ENCODE measurements at regions not wholly inside any gene's neighbourhood (a gene's known extent, or its start where the extent isn't known, plus 50 kb on each side); places are given as distances from the start of the nearest gene placed in this dataset.

DNA sequence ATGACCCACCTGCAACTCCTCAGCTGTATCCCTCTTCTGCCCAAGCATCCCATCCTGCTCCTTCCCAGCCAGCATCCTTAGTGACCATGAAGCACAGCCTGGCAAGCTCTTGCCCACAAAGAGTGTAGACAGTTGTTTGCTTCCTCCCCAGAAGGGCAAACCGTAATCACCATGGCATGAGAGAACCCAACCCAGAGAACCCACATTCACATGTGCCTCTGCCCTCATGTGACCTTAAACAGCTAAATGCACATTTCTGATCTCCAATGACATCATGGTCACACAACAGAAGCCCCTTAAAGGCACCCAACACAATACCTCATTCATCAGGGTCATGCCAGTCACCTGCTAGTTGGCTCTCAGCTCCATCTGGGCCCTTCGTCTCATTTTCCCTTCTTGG lies 162.8 kb upstream of the CDYL start:
- no peak for DNase-seq

DNA sequence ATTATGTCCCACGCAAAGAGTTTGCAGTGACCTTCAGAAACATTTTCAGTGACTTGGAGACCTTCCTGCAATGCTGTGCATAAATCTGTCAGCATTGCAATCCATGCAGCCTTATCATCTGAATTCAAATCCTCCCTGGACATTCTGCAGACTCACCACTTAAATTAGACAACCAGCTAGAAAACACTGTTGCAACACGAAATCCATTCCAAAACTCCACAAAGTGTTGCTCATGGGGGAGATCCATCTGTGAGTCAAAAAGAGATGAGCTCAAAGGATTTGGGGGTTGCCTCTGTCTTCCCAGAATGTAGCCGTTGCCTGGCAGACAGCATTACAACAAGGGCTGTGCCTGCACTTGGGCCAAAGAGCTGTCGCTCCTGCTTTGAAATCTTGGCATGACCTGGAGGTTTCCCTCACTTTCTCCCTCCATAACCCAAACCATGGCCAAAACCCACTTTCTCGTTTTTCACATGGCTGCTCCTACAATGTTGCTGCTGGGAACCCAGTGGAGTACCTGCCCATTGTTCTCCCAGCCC lies 163.5 kb upstream of the CDYL start:
- no peak for DNase-seq

DNA sequence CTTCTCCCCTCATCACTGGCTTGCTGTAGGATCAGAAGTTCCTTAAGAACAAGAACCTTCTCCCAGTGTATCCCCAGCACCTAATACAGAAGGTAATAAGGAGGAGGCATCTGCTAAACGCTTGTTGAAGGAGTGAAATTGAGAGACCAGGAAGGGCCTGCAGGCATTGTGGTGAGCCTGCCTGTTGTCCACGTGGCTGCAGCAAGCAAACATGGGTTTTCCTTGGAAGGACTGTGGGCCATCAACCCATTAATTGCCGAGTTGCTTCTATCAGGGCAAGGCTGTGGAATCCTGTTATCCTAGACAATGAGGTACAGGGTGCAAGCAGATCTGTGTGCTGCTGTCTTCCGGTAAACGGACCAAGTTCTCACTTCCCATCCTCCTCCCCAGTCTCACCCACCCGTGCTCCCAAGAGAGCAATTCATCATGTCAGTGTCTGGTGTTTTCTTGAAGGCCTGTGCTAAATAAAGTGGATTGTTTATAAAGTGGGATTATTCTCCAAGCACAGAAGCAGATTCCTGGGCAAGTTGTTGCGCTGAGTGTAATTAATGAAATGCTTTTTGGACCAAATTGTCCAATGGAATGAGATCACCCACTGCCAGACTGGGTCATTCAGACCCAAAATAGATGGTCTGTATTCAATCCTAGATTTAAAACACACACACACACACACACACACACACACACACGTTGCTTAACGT lies 164.6 kb upstream of the CDYL start:
- DNase-seq = no peak

DNA sequence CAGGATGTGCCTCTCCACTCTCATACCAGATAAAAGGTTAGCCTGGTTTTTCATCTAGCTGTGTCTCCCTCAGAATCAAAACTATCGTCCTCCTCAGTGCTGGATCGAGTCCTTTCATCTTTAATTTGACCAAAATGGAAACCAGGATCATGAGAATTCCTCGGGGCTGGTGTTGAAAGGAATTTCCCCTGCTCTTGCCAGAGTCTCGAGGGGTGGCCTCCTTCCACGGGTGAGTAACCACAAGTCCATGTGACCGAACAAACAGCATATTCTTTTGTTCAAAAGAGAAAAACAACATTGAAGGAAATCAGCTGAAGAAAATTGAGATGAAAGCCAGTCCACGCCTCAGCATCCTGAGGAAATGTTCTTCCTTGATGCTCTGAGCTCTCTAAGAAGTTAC lies 165.9 kb upstream of the CDYL start:
- DNase-seq = no peak

DNA sequence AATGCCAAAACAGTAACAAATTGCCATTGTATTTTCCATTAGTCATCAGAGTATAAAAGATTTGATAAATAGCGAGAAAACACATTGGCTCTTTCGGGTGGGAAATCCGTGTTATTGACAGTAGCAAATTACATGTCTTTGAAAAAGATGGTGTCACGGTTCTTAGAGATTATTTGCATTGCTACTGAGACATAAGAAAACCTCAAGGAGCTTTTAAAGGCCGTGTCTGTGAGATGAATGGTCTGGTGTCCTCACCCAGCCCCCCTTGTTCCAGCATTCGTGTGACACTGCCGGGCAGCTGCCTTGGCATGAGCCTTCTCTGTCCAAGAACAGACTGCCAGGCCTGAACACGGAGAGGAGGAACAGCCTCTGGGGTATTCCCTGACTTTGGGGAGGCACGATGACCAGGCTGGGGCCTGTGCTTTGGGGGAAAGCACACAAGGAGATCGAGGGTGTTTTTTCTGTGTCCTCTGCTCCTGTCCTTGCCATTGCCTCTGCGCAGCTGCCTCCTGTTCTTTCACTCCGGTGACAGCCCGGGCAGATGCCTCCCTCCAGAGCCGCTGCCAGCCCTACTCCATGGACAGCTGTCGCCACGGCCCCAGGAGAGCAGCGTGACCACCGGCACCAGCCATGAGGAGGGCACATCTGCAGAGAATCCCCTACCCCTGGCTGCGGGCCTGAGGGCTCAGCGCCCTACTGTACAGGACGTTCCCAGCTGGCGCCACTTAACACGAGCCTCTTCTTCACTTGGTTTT lies 167.7 kb upstream of the CDYL start:
- no peak for DNase-seq

DNA sequence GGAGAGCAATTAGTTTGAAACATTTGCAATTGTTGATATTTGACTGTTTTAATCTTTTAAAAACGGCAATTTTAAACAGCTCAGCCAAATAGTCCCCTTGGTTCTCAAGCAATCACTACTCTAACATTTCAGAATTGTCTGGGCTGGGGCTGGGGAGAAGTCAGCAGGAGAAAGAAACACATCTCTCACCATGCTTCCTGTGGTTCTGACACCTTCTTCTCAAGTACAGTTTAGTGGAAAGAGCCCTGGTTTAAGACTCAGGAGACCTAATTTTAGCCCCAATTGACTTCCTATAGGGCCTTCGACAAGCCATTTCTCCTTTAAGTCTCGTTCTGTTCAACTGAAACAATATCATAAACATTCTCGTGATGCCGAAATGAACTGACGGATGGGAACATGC lies 168.4 kb upstream of the CDYL start:
- no peak for DNase-seq

DNA sequence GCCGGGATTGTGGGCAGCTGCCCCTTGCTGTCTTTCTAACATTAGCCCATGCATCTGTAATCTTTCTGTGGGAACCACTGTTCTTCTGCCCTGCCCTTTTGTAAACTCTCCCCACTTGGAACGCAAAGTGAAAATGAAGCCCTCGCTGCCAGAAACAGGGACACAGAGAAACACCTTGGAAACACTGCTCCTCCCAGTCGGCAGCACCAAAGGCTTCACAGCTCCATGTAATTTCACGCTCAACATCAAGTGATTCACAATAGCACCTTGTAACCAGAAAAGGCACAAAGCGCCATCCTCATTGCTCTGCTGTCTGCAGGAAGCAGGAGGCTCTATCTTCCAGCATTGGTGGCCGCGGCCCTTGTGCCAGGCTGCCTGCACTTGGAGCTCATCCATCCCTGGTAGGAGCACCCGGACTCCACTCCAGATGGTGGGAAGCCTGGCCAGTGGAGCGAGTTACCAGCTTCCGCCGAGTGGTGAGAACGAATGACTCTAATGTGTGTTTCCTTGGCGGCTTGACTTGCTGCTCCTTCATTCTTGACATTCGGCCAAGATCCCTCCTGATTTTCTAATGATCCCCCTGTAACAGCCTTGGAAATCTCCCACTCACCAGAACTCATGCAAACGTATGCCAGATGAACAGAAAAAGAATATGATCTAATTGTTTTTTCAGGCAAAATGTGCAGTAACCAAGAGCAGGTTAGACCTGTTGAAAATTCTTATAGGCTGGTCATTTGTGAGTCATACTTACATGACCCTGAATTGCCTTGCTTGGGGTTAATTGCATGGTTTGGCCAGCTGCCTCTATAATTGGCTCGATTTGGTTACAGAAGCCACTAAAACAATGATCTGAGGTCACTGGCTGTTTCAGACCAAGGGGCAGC lies 169.1 kb upstream of the CDYL start:
- no peak for DNase-seq

DNA sequence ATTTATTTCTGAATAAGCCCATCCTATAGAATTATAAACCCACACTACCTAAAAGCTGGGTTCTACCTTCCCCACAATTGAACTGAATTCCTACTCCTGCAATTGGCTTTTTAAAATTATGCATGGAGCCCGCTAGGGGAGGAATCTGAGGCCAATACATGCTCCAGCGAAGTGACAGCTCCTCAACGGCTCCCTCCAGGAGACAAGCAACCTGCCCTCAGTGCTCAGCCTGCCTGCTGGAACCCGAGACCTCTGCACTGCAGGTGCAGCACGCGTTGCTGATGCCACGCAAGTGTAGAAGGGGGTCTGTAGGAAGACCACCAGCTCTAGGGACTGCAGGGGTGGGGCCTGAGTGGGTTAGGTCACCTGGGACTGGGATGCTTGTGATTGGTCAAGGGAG lies 170.2 kb upstream of the CDYL start:
- DNase-seq = no peak

DNA sequence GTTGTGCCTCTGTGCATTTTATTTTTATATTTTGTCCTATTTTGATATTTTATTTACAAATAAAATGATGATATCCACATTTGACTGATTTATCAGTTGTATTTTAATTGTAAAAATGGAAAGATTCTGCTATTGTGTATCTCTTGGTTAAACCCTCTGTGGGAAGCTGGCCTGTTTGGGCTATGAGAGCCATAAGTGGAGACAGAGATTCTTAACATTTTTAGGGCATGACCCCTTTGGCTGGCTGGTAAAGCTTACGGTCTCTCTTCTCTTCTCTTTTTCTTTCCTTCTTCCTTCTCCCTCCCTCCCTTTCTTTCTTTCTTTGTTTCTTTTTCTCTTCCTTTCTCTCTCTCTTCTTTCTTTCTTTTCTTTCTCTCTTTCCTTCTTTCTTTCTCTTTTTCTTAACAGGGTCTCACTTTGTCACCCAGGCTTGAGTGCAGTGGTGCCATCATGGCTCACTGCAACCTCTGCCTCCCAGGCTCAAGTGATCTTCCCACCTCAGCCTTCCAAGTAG lies 172.3 kb upstream of the CDYL start:
- no peak for DNase-seq

DNA sequence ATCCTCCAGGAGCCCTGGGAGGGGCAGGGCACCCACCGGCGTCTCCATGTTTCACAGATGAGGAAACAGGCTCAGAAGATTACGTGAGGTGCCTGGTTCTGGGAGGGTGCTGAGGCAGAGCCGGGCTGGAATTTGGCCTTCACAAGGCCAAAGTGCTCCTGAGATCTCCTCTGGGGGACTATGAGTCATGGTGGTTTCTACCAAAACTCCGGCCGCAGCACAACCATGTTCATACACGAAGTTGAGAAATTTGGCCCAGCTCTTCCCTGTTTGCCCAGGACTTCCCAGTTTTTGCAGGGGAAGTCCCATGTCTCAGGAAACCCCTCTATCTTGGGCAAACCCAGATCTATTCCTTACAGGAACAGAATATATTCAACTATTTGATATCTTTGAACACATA lies 172.9 kb upstream of the CDYL start:
- DNase-seq = no peak

DNA sequence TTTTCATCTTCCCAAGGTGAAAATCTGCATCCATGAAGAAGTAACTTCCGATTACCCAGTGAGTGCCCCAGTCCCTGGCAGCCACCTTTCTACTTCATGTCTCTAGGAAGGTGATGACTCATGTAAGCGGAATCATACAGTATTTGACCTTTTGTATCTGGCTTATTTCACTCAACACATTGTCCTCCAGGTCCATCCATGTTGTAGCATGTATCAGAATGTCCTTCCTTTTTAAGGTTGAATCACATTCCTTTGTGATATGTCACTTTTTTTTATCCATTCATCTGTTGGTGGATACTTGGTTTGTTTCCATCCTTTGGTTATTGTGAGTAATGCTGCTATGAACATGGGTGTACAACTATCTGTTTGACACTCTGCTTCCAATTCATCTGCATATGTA lies 176.3 kb upstream of the CDYL start:
- no peak for DNase-seq

DNA sequence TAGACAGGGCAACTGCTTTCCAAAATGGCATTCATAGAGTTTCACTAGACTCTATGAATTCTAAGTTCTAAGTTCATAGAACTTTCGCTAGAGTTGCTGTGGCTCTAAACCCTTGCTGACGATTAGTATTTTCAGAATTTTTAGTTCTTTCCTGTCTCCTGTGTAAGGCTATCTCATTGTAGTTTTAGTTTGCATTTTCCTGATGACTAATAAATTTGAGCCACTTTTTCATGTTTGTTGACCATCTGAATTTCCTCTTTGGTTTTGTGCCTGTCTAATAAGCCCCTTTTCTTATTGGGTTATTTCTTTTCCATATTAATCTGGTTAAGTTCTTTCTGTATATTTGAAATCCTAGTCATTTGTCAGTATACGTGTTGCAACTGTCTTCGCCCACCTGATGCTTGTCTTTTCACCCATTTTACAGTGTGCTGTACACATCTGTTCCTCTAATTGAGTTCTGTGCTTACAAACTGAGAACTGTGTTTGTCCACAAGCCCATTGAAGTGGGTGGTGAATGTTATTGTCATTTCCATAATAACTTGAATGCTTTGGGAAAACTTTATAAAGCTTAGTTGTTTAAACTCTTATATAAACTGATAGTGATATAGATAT lies 177.7 kb upstream of the CDYL start:
- DNase-seq = no peak

DNA sequence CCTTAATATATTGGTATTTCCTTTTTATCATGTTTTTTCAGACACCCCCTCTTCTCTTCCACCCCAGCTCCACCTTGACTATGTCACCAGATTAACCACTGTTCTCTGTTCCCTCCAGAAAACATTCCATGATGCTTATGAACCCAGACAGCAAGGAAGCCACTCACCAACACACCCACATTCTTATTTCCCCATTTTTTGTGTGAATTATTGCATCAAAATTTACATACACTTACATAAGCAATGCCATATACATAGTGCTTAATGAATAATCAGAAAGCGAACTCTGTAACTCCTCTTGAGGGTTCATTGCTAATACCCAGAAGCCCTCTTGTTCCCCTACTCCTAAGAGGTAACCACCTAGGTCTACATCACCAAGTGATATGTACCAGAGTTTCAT lies 182.3 kb upstream of the CDYL start:
- DNase-seq = no peak

DNA sequence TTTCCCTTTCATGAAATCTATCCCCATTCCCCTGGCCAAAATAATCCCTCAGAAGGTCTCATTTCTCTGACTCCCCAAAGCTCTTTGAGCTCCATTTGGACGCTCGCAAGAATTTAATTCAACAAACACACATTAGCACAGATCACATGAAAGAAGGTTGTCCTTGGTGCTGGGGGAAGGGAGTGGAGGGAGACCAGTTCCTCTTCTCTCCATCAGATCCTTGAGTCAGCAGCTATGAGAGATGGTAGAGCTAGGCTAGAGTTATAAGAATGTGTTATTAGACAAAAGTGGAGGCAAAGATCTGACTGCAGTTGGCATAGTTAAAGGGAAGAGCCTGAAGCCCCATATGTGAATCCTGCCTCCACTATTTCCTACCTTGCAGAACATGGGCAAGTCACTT lies 184.2 kb upstream of the CDYL start:
- no peak for DNase-seq

DNA sequence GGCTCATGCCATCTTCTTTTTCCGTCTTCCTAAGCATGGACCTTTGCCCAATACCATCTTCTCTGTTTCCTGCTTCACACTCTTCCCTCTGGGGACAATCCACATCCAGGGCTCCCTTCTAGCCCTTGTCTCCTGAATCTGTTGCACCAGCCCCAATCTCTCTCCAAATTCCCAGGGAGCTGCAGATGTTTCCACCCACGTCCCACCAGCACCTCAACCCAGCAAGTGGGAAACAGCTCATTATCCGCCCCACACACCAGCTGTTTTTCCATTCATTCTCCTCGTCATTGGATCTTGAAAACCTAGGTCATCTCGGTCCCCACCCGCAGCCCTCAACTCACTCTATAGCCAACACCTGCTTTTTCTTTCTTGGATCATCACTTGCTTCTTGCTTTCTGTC lies 185.0 kb upstream of the CDYL start:
- no peak for DNase-seq

DNA sequence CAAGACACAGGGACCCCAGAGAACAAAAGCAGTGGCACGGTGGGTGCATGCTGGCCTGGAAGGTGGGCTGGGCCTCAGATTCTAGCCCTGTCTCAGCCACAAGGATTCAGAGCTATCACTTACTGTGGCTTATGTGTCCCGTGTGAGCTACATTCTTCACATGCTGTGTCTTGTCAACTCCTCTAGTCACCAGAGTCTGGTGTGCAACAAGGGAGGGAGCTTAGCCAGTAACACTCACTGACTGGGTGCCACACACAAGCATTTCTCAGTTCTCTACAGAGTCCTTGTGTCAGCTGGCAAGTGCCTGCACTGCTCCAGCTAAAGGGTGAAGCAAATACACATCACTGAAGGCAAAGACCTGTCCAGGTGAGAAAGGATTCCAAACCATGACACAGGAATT lies 186.9 kb upstream of the CDYL start:
- no peak for DNase-seq

DNA sequence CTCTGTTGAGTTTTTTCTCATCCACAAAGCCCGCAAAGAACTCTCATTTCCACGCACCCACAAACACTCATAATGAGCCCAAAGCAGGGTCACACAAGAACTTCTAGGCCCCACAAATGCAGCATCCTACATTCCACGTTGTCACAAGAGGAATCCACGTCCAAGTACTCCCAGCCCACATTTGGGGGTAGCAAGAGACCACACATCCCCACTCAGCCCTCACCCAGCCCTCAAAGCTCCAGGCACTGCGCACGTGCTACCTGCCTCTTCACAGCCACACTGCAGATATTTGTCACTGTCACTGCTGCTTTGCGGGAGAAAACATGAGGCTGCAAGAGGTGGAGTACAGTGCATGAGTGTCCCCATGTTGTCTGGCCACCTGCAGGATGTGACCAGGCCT lies 187.6 kb upstream of the CDYL start:
- DNase-seq = no peak

DNA sequence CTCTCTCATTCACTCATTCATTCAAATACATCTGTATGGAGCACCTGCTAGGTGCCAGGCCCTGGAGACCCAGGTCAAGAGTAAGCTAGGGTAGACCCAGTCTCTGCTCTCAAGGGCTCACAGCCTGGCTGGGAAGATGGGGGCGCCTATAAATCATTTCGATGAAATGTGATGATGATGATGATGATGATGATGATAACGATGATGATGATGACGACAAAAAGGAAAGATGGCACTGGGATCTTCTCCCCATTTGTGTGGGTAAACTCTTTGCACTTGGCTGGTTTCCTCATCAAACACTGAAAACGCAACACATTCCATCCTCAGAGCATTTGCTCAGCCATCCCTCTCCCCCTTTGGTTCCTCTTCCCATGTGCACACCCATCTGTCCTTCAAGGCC lies 188.0 kb upstream of the CDYL start:
- no peak for DNase-seq

DNA sequence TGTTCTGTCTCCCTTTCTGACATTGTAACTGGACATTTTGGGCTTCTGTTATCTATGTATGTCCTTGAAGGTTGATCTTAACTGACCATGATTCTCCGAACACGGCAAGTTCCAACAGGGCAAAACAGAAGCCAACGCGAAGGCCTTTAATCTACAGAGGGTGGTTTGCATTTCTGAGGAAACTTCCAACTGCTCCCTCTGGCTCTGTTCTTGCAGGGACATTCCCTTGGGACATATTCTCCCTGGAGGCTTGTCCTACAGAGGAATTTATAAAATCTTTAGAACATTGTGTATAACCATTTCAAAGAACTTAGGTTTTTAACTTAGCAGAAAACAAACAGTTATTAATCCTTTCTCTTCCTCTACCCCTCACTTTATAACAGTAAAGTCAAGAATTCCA lies 189.0 kb upstream of the CDYL start:
- no peak for DNase-seq

DNA sequence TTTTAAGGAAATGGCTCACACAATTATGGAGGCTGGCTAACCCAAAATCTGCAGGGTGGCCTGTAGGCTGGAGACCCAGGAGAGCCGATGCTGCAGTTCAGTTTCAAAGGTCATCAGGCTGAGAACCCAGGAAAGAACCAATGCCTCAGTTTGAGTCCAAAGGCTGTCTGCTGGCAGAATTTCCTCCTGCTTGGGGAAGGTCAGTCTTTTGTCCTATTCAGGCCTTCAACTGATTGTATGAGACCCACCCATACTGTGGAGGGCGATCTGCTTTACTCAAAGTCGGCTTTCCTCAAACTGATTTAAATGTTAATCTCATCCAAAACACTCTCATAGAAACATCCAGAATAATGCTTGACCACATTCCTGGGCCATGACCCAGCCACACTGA lies 189.7 kb upstream of the CDYL start:
- no peak for DNase-seq

DNA sequence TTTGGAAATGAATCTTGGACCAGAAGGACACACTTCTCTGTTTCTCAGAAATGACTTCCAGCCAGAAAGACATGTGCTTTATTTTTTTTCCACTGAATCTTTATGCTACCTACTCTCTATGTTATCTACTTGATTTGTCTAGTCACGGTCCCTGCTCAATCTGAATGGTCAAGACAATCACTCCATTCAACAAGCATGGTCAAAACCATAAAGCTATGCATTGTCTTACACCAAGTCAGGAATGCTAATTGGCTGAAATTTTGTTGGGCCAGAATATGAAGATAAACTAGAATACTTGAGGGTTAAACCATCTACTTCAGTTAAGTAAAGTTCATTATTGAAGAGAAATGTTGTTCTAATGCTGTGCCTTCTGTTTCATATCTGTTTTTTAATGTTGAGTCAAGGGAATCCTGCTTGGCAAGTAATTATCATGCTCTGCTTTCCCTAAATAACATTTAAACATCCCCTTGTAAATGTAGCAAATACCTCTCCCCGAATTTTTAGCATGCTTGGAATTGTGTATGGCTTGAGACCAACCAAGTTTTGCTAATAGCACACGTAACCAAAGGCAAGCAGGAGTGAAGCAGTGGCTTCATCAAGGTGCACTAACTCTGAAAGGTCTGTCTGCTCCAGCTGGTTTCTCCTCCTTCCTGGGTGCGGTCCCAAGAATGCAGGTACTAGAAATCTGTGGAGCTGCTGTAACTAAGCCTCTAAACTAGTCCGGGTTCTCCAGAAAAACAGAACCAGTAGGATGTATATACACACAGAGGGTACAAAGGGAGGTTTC lies 190.3 kb upstream of the CDYL start:
- no peak for DNase-seq

DNA sequence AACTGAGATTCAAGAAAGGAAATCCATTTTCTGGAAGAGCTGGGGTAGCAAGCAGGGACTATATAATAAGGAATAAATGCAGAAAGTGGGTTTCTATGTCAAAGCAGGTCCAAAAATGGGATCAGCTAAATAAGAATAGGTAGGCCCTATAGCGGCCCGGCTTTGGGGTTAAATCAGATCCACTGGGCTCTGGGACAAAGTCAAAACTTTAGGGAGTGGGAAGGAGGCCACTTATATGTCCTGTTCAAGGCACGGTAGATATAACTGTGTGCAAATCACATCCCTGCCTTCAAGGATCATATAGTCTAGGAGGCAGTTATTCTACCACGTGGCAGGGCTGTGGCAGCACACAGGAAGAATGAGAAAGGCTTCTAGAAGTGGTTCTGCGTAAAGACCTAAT lies 191.4 kb upstream of the CDYL start:
- DNase-seq = no peak

Data from activated naive CD4-positive, alpha-beta T cell (primary cell).